HG02981 (cell line): ENCODE measurements at regions not wholly inside any gene's neighbourhood (a gene's known extent, or its start where the extent isn't known, plus 50 kb on each side); places are given as distances from the start of the nearest gene placed in this dataset.

Source experiments
- ATAC-seq: cut with Tn5 transposase; IDR thresholded peaks from one replicate; pipeline ENCODE4 v1.9.1; 2021; ENCODE audit warnings: mild to moderate bottlenecking, moderate library complexity; ENCODE audit not compliant: unreplicated experiment

- ATAC-seq = no peak
These were observed 380.1 kb upstream of the NUDT12 start for GRCh38 chr5:103942587-103943186.

GRCh38 chr5:103941596-103941995, 379.0 kb upstream of the NUDT12 start:
- no peak for ATAC-seq

GRCh38 chr5:103938146-103938695, 375.6 kb upstream of the NUDT12 start:
- no peak for ATAC-seq

GRCh38 chr5:103929338-103930013, 366.9 kb upstream of the NUDT12 start:
- ATAC-seq = no peak

- no peak for ATAC-seq
These were observed 365.1 kb upstream of the NUDT12 start for GRCh38 chr5:103927739-103928138.

GRCh38 chr5:103923616-103924168, 361.1 kb upstream of the NUDT12 start:
- no peak for ATAC-seq

- no peak for ATAC-seq
These were observed 356.9 kb upstream of the NUDT12 start for GRCh38 chr5:103919506-103919905.

GRCh38 chr5:103918668-103919367, 356.2 kb upstream of the NUDT12 start:
- no peak for ATAC-seq

- ATAC-seq = no peak
These were observed 352.5 kb upstream of the NUDT12 start for GRCh38 chr5:103915081-103915480.

- no peak for ATAC-seq
These were observed 348.2 kb upstream of the NUDT12 start for GRCh38 chr5:103910786-103911185.

- no peak for ATAC-seq
These were observed 347.4 kb upstream of the NUDT12 start for GRCh38 chr5:103910011-103910410.

GRCh38 chr5:103909391-103909790, 346.8 kb upstream of the NUDT12 start:
- ATAC-seq = no peak

- ATAC-seq = no peak
These were observed 345.9 kb upstream of the NUDT12 start for GRCh38 chr5:103908336-103909080.

GRCh38 chr5:103907001-103907400, 344.4 kb upstream of the NUDT12 start:
- ATAC-seq = no peak

- ATAC-seq = no peak
These were observed 342.1 kb upstream of the NUDT12 start for GRCh38 chr5:103904651-103905050.

- ATAC-seq = no peak
These were observed 340.3 kb upstream of the NUDT12 start for GRCh38 chr5:103902893-103903292.

- ATAC-seq = no peak
These were observed 339.3 kb upstream of the NUDT12 start for GRCh38 chr5:103901885-103902284.

- ATAC-seq = no peak
These were observed 334.0 kb upstream of the NUDT12 start for GRCh38 chr5:103896593-103896992.

- no peak for ATAC-seq
These were observed 333.1 kb upstream of the NUDT12 start for GRCh38 chr5:103895738-103896137.

GRCh38 chr5:103894882-103895281, 332.3 kb upstream of the NUDT12 start:
- no peak for ATAC-seq

- ATAC-seq = no peak
These were observed 328.6 kb upstream of the NUDT12 start for GRCh38 chr5:103891151-103891550.
